ENCODE measurements at regions not wholly inside any gene's neighbourhood (a gene's known extent, or its start where the extent isn't known, plus 50 kb on each side); places are given as distances from the start of the nearest gene placed in this dataset.

DNA sequence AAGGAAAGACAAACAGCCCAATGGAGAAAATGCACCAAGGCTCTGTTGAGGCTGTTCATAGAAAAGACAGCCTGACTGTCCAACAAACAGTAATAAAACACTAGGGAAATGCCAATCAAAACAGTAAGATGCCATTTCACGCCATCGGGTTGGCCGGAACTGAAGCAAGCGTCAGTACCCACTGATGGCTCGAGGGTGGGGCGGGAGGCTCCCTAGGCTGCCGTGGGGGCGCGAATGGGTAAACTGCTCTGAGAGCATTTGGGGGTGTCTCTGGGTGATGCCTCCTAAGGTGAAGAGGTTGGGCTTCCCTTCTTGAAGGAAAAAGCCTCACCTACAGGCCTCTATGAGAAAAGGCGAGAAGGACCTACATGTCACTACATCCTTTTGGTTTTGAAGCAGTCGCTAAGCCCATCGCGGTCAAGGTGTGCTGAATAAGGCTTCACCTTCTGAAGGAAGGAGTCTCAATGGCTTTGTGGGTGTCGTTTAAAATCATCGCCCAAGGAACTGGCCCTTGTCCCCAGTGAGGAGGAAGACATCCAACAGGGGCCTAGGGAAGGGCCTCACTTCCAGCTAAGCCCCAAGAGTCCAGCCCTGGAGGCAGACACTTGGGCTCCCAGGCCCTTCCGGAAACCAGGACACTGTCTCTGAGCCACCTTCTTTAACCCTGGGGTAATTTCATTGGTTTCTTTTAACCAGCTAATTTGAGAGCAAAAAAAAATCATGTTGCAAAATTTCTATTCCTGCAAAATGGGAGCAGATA is 98.5 kb upstream of the PPP2R2D start:
- Histone ChIP-seq H3K4me3 (ENCODE audit: severe bottlenecking) (no peak overlapping the region), H3K9me3 (ENCODE audit: severe bottlenecking) (no peaks in the 10 kb centered on the region), H3K27ac (ENCODE audit: poor library complexity, severe bottlenecking) (no peak overlapping the region), H3K27me3 (ENCODE audit: insufficient read depth, poor library complexity, severe bottlenecking) (no peaks in the 10 kb centered on the region), H3K36me3 (ENCODE audit: low read depth) (no peaks in the 10 kb centered on the region), H3K4me1 (ENCODE audit: insufficient read depth, poor library complexity, severe bottlenecking) (no peaks in the 10 kb centered on the region)
- no peak for DNase-seq (ENCODE audit: low spot score)
- no peak for ATAC-seq (ENCODE audit: low read depth)
- TF ChIP-seq, protein P1, sequence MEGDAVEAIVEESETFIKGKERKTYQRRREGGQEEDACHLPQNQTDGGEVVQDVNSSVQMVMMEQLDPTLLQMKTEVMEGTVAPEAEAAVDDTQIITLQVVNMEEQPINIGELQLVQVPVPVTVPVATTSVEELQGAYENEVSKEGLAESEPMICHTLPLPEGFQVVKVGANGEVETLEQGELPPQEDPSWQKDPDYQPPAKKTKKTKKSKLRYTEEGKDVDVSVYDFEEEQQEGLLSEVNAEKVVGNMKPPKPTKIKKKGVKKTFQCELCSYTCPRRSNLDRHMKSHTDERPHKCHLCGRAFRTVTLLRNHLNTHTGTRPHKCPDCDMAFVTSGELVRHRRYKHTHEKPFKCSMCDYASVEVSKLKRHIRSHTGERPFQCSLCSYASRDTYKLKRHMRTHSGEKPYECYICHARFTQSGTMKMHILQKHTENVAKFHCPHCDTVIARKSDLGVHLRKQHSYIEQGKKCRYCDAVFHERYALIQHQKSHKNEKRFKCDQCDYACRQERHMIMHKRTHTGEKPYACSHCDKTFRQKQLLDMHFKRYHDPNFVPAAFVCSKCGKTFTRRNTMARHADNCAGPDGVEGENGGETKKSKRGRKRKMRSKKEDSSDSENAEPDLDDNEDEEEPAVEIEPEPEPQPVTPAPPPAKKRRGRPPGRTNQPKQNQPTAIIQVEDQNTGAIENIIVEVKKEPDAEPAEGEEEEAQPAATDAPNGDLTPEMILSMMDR (IDR thresholded peaks at IDR 0.05; ENCODE audit: poor library complexity, severe bottlenecking) = no peak

DNA sequence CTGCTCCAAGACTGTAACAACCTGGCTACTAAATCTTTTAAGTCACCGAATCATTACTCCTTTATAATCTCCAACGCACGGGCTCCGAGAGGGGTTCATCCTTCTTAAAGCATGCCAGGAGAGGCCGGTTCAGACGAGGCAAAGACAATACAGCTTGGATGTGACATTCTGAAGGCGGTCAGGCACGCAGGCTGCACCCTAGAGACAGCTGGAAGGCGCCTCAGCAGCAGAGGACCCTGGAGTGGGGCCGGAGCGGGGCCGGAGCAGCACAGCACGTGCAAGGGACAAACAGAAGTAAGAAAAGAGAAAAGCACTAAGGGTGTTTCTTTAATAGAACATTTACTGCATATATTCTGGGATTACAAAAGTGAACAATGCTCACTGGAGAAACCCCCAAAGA is 97.8 kb upstream of the PPP2R2D start:
- Histone ChIP-seq H3K9me3 (ENCODE audit: severe bottlenecking) (no peaks in the 10 kb centered on the region), H3K4me1 (ENCODE audit: insufficient read depth, poor library complexity, severe bottlenecking) (no peaks in the 10 kb centered on the region), H3K27me3 (ENCODE audit: insufficient read depth, poor library complexity, severe bottlenecking) (no peaks in the 10 kb centered on the region), H3K36me3 (ENCODE audit: low read depth) (no peaks in the 10 kb centered on the region), H3K4me3 (ENCODE audit: severe bottlenecking) (no peak overlapping the region), H3K27ac (ENCODE audit: poor library complexity, severe bottlenecking) (no peak overlapping the region)
- DNase-seq (ENCODE audit: low spot score) (no peak), ATAC-seq (ENCODE audit: low read depth) (no peak)
- TF ChIP-seq, protein P1 (IDR thresholded peaks at IDR 0.05; ENCODE audit: poor library complexity, severe bottlenecking) = no peak

DNA sequence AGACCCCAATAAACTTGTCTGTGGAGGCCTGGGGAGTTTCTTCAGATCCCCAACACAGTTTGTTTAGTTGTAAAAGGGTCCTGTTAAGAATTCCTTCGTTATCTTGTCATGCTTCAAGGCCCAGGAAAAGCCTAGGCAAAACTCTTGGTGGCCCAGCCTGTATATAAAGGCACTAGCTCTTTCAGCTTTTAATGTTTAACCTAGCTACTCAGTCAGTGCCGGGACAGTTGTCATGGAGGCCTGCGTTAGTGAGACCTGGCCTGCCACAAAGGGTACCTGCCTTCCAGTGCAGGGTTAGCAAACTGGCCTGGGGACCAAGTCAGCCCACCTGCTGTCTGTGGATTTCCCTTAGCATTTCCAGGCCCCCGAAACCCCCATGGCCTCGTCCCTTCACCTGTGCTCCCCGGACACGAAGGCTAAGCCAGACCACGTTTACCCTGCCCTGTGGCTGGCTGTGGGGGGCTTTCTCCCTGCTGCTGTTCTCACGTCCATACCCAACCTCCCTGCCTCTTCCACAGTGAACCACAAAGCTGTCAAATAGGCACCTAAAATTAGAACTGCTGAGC is 96.9 kb upstream of the PPP2R2D start:
- Histone ChIP-seq H3K27me3 (ENCODE audit: insufficient read depth, poor library complexity, severe bottlenecking) (no peaks in the 10 kb centered on the region), H3K4me3 (ENCODE audit: severe bottlenecking) (no peak overlapping the region), H3K9me3 (ENCODE audit: severe bottlenecking) (no peaks in the 10 kb centered on the region), H3K4me1 (ENCODE audit: insufficient read depth, poor library complexity, severe bottlenecking) (no peaks in the 10 kb centered on the region), H3K36me3 (ENCODE audit: low read depth) (no peaks in the 10 kb centered on the region), H3K27ac (ENCODE audit: poor library complexity, severe bottlenecking) (no peak overlapping the region)
- DNase-seq (ENCODE audit: low spot score) (no peak), ATAC-seq (ENCODE audit: low read depth) (no peak)
- TF ChIP-seq, protein P1 (IDR thresholded peaks at IDR 0.05; ENCODE audit: poor library complexity, severe bottlenecking) = no peak

DNA sequence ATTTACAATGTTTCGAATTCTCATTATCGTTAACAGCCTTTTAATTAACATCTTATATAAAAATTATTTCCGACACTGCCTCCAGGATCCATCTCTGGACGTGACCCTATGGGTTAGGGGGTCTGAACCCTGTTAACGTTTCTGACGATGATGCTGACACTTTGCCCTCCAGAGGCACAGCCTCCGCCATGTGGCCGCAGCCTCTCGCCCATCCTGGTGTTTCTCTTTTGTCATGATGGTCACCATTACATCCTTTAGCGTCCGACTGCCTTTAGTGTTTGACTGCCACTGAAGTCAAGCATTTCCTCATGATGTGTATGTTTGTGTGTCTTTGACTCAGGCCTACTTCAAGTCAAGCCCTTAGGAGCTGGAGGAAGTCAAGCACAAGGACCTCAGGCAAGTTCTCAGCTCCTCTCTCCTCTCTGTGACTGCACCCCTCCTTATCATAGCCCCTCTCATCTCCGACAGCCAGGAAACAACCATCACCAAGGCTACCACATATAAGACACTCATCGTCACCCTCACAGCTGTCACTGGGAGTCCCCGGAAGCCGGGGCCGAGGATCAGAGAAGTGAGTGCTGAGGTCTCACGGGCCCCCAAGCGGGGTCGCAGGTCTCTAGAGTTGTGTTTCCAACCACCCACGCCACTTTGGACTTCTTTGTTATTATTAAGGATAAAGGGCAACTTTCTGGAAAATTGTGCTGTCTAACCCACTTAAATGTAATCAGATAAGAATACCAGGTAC is 96.1 kb upstream of the PPP2R2D start:
- peaks cover 4% of the 10 kb centered on the region for H3K27me3 ChIP-seq (ENCODE audit: insufficient read depth, poor library complexity, severe bottlenecking)
- ATAC-seq (ENCODE audit: low read depth) = no peak

More for the DNA sequence above, 96.1 kb upstream of the PPP2R2D start:
- Histone ChIP-seq H3K27ac (ENCODE audit: poor library complexity, severe bottlenecking) (no peak overlapping the region), H3K36me3 (ENCODE audit: low read depth) (no peaks in the 10 kb centered on the region), H3K9me3 (ENCODE audit: severe bottlenecking) (no peaks in the 10 kb centered on the region), H3K4me1 (ENCODE audit: insufficient read depth, poor library complexity, severe bottlenecking) (no peaks in the 10 kb centered on the region), H3K4me3 (ENCODE audit: severe bottlenecking) (no peak overlapping the region)
- no peak for DNase-seq (ENCODE audit: low spot score)
- TF ChIP-seq, protein P1 (IDR thresholded peaks at IDR 0.05; ENCODE audit: poor library complexity, severe bottlenecking) = no peak
